ENCODE measurements at regions not wholly inside any gene's neighbourhood (a gene's known extent, or its start where the extent isn't known, plus 50 kb on each side); places are given as distances from the start of the nearest gene placed in this dataset.

DNA sequence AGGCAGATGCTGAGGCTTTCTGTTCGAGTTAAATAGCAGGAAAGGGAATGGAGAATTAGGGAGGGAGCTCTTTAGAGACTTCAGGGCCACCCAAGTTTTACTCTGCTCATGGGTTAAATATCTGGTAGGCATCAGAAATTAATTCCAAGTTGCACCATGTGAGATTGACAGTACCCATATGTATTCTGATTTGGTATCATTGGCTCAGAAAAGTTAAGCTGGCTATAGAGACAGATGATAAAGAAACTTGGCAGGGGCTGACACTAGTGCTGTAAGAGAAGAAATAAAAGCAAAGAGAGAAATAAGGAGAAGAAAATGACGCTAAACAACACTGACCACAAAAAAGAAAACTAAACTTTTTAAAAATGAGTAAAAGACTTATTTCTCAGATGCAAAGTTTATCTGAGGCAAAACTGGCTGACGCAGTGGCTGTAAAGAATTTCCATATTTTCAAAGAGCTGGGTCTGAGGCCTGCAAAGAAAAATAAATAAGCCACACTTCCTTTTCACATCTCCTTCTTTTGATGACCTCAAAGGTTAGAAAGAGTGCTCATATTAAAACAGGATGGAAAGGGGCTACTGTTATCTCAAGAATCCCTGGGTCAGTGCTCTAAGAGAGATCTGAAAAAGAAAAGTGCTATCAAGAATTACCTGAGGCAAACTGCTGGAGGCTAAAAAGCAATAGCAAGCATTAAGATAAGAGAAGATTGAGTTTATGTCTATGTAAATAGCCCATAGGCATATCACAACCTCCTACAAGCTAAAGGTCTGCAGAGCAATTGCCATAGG is 399.0 kb upstream of the MEF2C start:
- no peak for DNase-seq

DNA sequence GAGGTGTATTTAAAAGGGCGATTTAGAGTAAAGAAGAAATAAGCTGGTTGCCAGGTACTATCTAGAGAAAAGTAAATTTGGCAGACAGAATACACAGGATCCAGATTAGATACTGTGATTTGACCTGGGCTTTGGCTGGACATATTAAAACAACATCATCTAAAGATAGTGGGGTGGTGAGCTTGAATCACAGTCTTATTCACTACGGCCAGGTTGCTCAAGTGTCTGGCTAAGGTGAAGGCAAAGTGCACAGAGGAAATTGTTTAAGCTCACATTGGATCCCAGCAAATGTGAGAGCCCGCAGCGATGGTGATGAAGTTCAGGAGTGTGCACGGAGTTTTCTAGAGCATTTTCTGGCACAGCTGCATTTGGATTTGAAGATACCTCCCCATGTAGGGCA is 398.2 kb upstream of the MEF2C start:
- DNase-seq: no peak

DNA sequence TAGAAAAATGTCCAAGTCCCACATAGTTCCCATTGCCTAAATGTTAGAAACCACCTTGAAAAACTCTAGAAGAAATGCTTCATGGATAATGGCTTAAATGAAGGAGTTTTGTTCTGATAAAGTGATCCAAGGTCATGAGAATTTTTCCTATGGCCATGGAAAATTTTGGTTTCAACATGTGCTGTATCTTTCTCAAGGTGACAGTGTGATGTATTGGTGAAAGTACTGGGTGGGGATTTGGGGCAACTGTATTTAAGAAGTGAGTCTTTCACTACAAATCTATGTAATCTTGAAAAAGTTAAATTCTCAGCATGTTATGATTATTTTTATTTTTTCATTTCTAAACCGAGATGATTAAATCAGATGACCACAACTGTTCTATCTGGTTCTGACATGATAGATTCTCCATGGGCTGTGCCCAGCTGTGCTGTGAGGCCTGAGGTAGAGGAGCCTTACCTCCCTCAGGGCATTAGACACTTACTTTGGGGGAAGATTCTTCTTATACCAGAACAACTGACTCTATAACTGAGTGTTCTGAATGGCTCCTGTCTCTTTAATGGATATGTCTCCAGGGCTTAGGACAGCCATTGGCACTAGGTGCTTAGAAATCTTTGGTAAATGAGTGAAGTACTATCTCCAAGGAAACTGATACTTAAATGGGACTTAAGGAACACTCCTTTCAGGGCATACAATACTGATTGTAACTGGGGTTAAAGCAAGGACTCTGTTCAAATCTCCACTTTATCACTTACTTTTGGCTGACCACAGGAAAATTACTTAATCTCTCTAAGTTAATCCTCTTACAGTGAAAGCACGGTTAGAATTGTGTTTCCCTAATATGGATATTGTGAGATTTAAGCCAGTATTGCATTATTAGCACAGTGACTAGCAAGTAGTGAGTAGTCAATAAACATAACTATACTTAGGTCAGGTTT is 397.4 kb upstream of the MEF2C start:
- DNase-seq: no peak

DNA sequence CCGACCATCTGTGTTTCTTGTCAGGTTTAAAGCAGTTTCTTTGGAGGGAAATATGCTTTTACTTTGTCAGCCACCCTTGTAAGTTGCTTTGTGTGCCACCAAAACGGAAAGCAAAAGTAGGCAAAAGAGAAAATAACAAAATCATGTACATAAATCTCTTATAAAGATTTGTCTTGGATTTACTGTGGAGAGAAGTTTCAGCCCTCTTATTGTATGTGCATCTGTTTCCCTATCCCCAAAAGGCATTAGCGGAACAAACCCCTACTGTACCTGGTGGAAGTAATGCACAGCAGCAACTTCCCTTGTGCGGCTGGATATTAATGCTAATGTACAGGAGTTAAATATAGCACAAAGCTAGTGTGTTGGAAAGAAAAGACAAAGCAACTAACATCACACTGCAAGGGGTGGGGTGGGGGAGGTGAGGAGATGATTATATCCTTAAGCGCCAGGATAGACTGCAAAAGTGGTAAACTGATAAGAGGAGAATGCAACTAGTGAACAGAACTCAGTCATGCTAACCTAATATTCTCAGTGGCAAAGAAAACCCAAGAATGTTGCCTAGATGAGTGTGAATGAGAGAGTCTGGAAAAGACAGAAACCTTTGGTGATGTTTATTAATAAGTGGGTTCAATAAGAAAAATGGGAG is 396.5 kb upstream of the MEF2C start:
- no peak for DNase-seq

DNA sequence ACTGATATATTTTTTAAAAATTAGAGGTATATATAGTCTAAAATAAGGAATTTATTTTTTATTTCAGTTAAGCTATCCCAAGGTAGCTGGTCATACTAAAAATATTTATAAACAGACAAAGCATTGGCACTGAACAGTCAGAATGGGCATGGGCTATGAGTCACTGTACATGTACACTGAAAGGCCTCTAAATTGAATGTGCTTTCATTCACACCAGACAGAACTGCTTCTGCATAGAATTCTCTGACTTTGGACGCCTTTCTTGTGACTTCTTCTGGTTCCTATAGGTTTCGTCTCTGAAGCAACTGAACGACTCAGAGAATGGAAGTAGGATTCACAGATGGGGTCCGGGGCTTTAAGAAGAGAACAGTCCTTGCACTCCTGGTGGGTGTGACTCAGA is 394.8 kb upstream of the MEF2C start:
- no peak for DNase-seq

DNA sequence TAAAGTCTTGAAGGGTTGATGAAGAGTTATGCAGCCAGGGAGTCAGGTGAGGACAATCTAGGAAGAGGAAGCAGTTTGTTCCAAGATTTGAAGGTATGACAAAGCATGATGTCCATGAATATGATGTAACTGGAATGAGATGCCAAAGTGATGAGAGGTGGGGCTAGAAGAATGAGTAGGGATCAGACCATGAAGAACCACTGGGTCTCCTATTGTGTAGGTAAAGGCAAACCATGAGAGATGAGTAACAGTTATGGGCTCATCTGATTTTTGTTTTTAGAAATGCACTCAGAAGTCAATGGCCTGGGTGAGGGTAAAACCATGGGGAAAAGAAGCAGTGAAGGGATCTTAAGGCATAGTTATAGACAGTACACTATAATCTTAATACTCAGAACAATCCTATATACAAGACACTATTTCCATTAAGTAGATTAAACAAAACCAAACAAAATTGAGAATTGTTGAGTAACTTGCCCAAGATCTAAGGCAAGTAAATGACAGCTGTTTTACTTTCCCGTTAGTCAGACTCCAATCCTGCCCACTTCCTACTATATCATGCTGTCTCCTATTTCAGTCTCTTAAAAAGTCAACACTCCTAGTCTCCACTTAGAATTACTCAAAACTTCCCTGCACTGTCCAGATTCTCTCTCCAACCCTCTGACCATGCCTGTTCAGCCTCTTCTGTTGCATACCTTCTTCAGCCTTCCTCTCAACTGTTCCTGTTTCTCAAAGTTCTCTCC is 393.8 kb upstream of the MEF2C start:
- no peak for DNase-seq

DNA sequence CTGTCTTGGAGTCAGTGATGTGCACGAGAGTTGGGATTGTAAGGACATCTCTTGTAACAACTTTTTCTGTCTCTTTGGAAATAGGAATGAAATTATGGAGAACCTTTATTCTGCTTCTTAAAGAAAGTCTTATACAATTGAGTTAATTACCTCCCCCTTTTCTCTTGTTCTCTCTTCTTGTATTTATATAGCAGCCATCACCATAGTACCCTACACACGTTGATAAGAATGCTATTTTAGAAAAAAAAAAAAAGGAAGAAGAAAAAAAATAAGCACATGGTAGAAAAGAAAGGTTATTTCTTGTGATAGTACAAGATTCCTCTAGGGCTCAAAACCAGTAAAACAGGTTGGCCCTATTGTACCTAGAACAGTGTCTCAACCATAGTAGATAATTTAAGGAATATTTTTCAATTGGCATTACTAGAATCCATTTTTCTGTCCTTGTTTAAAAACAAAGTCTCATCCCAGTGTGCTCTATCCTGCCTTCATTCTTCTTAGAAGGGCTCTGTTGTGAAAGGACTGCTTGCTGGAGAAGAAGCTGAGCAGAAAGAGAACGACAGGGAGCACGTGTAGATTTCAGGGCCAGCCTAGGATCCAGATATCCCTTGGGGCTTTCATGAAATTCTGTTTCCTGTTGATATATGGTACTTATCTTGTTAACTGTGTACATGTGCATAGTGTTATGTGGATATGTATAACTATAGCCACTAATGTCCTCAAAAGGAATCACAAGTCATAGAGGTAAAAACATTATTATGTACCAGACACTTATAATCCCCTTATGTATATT is 392.3 kb upstream of the MEF2C start:
- DNase-seq: no peak

DNA sequence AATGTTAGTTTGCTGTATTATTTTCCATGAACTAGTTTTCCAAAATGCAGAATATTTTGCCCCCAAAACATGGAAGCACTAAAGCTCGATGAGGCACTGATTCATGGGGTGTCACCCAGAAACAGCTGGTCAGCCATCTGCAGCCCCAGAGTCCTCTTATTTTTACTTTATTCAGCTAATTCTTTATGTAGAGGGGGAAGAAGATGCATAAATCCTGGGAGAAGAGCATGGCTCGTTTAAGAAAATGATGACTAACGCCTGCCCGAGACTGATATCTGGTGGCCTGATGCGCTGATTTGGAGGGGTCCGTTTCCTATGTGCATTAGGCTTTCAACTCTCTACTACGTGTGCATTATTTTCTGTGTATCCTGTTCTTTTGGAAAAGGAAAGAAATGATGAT is 390.3 kb upstream of the MEF2C start:
- no peak for DNase-seq

DNA sequence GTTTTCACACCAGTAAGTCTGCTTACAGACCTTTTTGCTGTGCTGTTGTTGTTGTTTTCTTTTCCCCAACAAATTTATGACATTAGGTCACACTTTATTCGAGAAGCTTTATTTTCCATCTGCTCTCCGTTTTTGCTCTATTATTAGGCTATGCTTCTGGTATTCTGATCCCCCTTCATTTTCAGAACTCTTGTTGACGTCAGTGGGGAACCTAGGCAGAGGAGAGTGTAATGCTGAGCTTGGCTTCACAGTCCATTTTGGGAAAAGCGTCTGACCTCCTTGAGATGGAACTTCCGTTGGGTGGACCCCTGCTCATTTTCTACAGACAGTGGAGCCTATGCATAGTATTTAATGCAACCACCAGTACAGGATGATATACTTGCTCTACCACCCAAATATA is 387.9 kb upstream of the MEF2C start:
- DNase-seq: no peak

DNA sequence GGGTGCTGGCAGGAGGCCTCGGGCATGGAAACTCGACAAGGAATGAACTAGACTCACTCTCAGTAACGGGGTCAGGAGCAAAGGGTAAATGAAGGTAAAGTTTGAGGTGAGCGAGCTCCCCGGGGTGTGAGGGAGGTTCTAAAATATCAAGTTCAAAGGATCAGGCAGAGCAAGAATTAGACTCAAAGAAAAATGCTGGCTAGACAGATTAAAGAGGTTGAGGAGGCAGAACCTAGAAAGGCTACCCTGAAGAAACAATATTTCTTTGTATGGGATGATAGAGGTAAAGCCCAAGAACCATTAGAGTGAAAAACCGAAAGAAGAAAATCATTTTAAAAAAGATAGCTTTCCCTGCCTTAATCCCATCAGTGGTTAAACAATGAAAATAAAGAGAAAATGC is 386.7 kb upstream of the MEF2C start:
- no peak for DNase-seq

DNA sequence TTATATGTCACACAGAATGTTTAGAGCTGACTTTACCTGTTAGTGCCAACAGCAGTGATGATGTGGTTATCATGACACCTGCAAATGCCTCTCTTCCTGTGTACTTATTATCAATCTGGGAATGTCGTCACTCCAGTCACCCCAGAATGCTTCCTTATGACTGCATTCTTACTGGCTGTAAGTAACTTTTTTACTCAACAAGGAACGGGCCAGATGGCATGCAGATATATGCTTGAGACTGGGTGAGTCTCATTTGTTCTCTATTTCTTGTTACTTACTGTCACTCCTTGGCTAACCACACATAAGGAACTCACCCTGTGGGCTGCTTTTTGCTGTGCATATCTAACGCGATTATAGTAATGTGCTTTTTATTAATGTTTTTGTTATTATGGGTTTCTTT is 385.5 kb upstream of the MEF2C start:
- DNase-seq: no peak

DNA sequence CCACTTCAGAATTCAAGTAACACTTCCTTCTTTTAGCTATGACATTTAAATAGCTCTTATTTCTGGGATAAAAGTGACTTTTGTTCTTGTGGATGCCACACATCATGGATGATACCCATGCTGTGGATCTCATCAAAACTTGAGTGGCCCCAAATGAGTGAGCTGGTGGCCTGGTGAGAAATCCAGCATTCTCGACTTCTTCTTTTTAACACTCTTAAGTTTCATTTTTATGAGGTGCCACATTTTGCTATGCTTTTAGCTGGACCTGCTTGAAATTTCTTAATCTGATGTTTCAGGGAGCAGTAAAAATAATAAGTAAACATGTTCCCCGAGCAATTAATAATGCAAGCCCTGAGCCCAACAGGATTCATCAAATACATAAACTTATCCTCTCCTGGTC is 384.8 kb upstream of the MEF2C start:
- no peak for DNase-seq

DNA sequence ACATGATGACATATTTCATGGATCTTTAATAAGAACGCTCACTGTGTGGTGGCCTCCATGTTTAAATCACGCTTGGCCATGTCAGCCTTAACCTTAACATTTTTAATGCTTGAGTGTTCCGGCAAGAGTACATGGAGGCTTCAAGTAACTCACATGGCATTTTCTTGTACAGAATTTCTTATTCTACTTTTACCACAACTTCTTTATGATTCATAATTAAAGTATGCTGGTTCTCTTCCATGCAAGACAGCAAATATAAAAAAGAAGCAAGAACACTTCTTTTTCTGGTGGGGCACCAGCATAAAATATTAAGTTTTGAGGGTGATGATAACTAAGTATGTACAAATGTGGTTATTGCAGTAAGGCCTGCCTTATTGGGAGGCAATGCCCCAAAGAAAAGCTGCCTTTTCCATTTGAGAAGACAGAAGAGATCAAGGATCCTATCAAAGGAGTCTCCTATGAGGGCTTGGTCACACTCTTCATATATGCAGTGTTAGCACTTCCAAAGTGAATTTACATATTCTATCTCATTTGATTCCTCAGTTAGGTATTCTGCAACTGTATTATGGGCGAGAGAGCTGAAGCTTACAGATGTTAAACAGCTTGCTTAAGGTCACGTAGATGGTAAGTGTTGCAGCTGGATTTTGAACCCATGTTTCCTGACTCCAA is 382.7 kb upstream of the MEF2C start:
- no peak for DNase-seq

DNA sequence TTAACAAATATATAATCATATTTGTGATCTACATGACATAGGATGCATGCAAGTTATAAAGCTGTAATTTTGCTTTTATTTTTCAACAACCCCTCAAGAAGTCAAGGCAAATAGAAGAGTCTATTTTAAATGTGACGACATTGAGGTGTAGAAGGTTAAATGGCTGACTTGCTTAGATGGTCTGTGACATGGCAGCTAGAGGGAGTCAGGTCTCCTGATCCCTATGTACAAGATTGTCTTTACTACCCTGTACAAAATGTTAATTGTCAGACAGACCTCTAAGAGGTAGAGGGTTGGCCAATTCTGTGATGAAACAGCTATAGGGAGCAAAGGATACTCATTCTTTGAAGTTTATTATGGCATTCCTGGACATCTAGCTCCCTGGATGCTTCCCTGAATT is 380.9 kb upstream of the MEF2C start:
- DNase-seq: no peak

DNA sequence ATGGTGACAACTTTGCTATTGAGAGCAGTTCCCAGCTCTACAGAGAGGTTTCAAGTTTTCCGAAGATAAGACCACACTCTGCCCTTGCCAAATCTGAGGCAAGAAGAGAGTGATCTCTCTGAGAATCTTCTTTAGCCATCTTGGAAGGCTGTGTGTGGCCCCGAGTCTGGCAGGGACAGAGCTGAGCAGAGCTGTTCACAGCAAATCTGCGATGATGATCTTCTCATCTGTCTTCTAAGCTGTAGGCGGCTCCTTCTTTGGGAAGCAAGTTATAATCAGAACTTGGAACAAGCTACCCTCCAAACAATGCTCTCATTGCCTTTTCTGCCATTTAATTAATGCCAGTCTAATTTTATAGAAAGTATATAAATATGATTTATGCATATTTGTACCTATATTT is 379.0 kb upstream of the MEF2C start:
- DNase-seq: no peak

DNA sequence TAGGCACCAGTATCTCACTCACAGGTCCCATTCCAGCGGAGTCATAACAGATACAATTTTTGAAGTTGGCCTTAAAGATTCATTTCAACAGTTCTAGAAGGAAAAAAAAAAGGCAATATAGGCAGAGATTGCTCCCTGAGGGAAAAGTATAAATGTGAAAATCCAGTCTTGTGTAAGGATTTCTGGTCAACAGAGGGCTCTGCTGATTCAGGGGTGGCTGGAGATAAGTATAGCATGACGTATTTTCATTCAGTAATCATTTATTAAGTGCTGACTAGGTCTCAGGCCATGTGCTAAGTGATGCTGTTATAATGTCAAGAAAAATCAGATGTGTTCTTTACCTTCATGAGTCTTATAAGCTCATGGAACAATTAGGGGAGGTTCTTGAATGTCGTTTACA is 377.3 kb upstream of the MEF2C start:
- no peak for DNase-seq

DNA sequence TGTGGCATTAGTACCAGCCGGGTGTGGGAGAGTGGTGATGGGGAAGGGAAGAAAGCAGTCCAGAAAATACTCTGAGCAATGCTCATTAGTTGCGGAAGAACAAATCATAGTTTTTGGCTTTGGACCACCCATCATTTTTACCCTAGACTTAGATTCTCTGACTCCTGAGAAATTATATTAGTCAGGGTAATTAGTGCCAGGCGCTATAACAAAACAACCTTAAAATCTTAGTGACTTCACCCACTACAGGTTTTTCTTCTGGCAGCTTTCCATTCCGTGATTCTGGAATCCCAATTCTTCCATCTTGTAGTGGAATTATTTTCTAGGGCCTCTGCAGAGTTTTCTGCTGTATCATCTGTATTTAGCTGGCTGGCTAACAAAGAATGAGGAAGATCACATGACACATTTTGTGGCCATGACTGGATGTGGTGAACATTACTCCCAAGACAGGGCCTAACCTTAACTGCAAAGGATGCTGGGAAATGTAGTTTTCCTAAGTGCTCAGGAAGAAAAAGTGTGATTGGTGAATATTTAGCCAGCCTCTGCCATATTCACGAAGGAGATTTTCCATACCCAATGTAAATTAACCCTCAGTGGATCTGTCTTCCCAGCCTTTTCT is 373.0 kb upstream of the MEF2C start:
- peak in 1 of 2 experiments; percentile 2 for DNase-seq

DNA sequence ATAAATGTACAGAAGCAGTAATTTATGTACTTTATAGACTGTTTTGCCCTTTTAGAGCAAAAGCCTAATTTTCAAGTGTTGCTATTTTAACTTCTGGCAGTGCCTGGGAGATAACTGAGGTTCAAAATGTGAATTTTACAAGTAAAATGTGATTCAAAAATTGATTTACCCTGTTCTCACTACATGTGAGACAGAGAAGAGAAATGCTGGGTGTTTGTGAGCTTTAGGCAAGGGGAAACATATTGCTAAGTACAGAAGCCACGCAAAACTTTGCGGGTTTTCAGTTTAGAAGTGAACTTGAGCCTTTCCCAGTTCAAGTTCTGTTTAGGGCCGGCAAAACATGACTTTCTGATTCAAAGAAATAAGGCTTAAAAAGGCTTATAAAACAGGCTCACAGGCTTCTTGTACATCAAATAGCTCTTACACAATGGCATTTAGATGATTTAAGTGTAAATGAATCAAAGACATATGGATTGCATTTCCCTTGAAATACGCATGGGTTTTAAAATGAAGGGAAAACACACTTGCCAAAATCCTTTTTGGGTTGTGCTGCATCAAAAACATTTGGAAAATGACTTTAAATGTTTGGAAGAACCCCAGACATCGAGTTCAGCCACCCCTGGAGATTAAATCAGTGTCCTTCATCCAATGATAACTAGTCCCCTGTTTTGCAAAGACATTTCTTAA is 370.8 kb upstream of the MEF2C start:
- DNase-seq: no peak

DNA sequence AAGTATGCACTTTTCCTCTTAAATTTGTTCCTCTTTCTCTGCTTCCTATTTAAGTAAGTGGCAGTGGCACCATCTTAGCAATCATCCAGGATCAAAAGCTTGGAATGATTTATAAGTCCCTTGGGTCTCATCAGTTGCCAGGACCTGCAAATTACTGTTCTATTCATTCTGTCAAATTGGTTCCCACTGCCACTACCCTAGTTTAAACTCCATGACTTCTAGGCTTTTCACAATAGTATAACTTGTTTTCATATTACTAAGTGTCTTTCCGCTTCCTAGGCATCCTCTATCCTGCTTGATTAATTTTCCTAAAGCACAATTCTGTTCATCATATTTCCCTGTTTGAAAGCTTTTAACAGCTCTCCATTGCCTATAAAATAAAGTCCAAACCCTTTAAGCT is 363.9 kb upstream of the MEF2C start:
- no peak for DNase-seq

DNA sequence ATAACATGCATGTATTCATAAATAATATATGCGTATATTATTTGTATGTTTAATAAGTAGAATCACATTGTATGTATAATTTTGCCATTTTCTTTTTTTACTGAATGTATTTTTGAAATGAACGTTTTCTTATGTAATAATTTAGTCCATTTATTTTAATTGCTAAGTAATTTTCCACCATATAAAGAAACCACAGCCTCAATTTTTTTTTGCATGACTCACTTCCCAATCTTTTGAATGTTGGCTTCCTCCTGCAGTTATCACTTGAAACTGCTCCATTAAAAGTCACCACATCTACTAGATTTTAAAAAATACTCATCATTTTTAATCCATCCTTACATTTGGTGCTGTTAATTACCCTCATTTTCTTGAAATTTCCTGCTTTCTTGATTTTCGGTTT is 363.3 kb upstream of the MEF2C start:
- no peak for DNase-seq

DNA sequence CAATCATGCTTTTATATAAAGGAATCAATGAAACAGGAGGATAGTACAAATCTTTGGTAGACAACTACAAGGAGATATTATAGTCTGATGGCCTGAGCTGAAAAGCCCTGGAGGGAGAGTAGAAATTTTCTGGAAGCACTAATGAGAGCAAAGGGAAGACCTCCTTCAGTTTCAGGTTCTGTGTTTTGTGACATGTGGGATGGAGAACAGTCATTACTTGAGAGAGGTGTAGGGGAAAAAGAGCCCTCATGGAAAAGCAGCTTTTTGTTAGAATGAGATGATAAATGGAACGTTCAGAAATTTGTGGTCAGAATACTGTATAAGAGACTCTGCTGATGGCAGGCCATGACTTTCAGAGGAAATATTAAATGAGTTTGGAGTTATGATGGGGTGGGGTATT is 360.6 kb upstream of the MEF2C start:
- DNase-seq: no peak

Measured in NCI-H2081 (cell line).